ENCODE measurements at regions not wholly inside any gene's neighbourhood (a gene's known extent, or its start where the extent isn't known, plus 50 kb on each side); places are given as distances from the start of the nearest gene placed in this dataset.

- TF ChIP-seq, protein P1, sequence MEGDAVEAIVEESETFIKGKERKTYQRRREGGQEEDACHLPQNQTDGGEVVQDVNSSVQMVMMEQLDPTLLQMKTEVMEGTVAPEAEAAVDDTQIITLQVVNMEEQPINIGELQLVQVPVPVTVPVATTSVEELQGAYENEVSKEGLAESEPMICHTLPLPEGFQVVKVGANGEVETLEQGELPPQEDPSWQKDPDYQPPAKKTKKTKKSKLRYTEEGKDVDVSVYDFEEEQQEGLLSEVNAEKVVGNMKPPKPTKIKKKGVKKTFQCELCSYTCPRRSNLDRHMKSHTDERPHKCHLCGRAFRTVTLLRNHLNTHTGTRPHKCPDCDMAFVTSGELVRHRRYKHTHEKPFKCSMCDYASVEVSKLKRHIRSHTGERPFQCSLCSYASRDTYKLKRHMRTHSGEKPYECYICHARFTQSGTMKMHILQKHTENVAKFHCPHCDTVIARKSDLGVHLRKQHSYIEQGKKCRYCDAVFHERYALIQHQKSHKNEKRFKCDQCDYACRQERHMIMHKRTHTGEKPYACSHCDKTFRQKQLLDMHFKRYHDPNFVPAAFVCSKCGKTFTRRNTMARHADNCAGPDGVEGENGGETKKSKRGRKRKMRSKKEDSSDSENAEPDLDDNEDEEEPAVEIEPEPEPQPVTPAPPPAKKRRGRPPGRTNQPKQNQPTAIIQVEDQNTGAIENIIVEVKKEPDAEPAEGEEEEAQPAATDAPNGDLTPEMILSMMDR (IDR thresholded peaks at IDR 0.05) = no peak
Observed at GRCh38 chr10:83723080-83723479, 416.2 kb upstream of the GHITM start.

GRCh38 chr10:83724471-83725241 is 414.7 kb upstream of the GHITM start:
- TF ChIP-seq, protein P1 (IDR thresholded peaks at IDR 0.05) = no peak

- TF ChIP-seq, protein P1 (IDR thresholded peaks at IDR 0.05) = no peak
Observed at GRCh38 chr10:83725567-83725966, 413.7 kb upstream of the GHITM start.

- TF ChIP-seq, protein P1 (IDR thresholded peaks at IDR 0.05) = no peak
Observed at GRCh38 chr10:83734278-83734677, 405.0 kb upstream of the GHITM start.

GRCh38 chr10:83736008-83736407 is 403.3 kb upstream of the GHITM start:
- TF ChIP-seq, protein P1 (IDR thresholded peaks at IDR 0.05) = no peak

DNA sequence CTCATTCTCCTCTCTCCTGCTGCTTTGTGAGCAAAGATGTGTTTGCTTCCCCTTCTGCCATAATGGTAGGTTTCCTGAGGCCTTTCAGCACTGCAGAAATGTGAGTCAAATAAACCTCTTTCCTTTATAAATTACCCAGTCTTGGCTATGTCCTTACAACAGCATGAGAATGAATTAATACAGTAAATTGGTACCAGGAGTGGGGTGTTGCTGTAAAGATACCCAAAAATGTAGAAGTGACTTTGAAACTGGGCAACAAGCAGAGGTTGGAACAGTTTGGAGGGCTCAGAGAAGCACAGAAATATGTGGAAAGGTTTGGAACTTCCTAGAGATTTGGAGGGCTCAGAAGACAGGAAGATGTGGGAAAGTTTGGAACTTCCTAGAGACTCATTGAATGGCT is 388.7 kb upstream of the GHITM start:
- TF ChIP-seq, protein P1 (IDR thresholded peaks at IDR 0.05) = no peak

GRCh38 chr10:83753490-83753889 is 385.8 kb upstream of the GHITM start:
- TF ChIP-seq, protein P1 (IDR thresholded peaks at IDR 0.05) = no peak

DNA sequence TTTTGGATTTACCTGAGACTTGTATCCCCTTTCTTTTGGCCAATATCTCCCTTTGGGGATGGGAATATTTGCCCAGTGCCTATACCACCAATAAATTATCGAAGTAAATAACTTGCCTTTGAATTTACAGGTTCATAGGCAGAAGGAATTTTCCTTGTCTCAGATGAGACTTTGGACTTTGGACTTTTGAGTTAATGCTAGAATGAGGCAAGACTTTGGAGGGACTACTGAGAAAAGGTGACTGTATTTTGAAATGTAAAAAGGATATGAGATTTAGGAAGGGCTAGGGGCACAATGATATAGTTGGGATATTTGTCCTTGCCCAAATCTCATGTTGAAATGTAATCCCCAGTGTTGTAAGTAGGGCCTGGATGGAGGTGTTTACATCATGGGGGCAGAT is 384.5 kb upstream of the GHITM start:
- TF ChIP-seq, protein P1 (IDR thresholded peaks at IDR 0.05) = no peak
